HUES48 (cell line): ENCODE measurements at regions not wholly inside any gene's neighbourhood (a gene's known extent, or its start where the extent isn't known, plus 50 kb on each side); places are given as distances from the start of the nearest gene placed in this dataset.
"Not testable (repeated sequence)": the region's sequence is repeated elsewhere in the genome, so short reads cannot be mapped to it uniquely, and the experiment has no call there.

ENCODE experiments used
- H3K27ac ChIP-seq: one replicate; pipeline ENCODE4 v1.7.0; 2013; ENCODE audit warnings: low read depth, low read length, inconsistent platforms
- H3K27me3 ChIP-seq: 2 replicates; pipeline ENCODE4 v1.6.1; 2013; ENCODE audit warnings: mild to moderate bottlenecking, low read length; ENCODE audit not compliant: control insufficient read depth, insufficient read depth
- H3K36me3 ChIP-seq: 2 replicates; pipeline ENCODE4 v1.6.1; 2013; ENCODE audit warnings: low read length; ENCODE audit not compliant: control insufficient read depth, insufficient read depth
- H3K4me1 ChIP-seq: 2 replicates; pipeline ENCODE4 v1.6.1; 2013; ENCODE audit warnings: mild to moderate bottlenecking, low read length; ENCODE audit not compliant: control insufficient read depth, insufficient read depth
- H3K4me3 ChIP-seq: 2 replicates; pipeline ENCODE4 v1.5.1; 2013; ENCODE audit warnings: mild to moderate bottlenecking, low read depth, low read length
- H3K9ac ChIP-seq: 2 replicates; pipeline ENCODE4 v1.6.1; 2013; ENCODE audit warnings: mild to moderate bottlenecking, low read depth, low read length, moderate library complexity
- H3K9me3 ChIP-seq: 2 replicates; pipeline ENCODE4 v1.6.1; 2013; ENCODE audit warnings: low read length; ENCODE audit not compliant: control insufficient read depth, insufficient read depth

- Histone ChIP-seq H3K9ac (no peak overlapping the region), H3K9me3 (no peaks in the 10 kb centered on the region), H3K4me1 (no peaks in the 10 kb centered on the region), H3K4me3 (no peak overlapping the region), H3K27me3 (no peaks in the 10 kb centered on the region), H3K27ac (no peak overlapping the region), H3K36me3 (no peaks in the 10 kb centered on the region)
These were observed 212.0 kb downstream of the DEPDC1B start for GRCh38 chr5:60487885-60488442.

GRCh38 chr5:60487476-60487875, 212.5 kb downstream of the DEPDC1B start:
- Histone ChIP-seq H3K4me3 (no peak overlapping the region), H3K9ac (no peak overlapping the region), H3K27me3 (no peaks in the 10 kb centered on the region), H3K27ac (no peak overlapping the region), H3K4me1 (no peaks in the 10 kb centered on the region), H3K36me3 (no peaks in the 10 kb centered on the region), H3K9me3 (no peaks in the 10 kb centered on the region)

- Histone ChIP-seq H3K4me3 (no peak overlapping the region), H3K9ac (no peak overlapping the region), H3K4me1 (no peaks in the 10 kb centered on the region), H3K27me3 (no peaks in the 10 kb centered on the region), H3K27ac (no peak overlapping the region), H3K9me3 (no peaks in the 10 kb centered on the region), H3K36me3 (no peaks in the 10 kb centered on the region)
These were observed 214.6 kb downstream of the DEPDC1B start for GRCh38 chr5:60485361-60485760.

GRCh38 chr5:60483050-60483449, 216.9 kb downstream of the DEPDC1B start:
- Histone ChIP-seq H3K27me3 (no peaks in the 10 kb centered on the region), H3K36me3 (no peaks in the 10 kb centered on the region), H3K9me3 (no peaks in the 10 kb centered on the region), H3K27ac (no peak overlapping the region), H3K4me1 (peaks cover 16% of the 10 kb centered on the region), H3K4me3 (no peak overlapping the region), H3K9ac (no peak overlapping the region)

- Histone ChIP-seq H3K4me3 (no peak overlapping the region), H3K9ac (no peak overlapping the region), H3K9me3 (0 out of 2 replicates have a peak, but pooled peaks cover 5% of the 10 kb centered on the region), H3K4me1 (peaks cover 16% of the 10 kb centered on the region), H3K36me3 (no peaks in the 10 kb centered on the region), H3K27me3 (no peaks in the 10 kb centered on the region), H3K27ac (no peak overlapping the region)
These were observed 217.7 kb downstream of the DEPDC1B start for GRCh38 chr5:60482301-60482700.

- H3K36me3 ChIP-seq, result no peaks in the 10 kb centered on the region
- no peaks in the 10 kb centered on the region for H3K27me3 ChIP-seq
- no peak overlapping the region for H3K4me3 ChIP-seq
- 0 out of 2 replicates have a peak, but pooled peaks cover 6% of the 10 kb centered on the region for H3K9me3 ChIP-seq
- H3K27ac ChIP-seq, result no peak overlapping the region
- H3K4me1 ChIP-seq, result peaks cover 18% of the 10 kb centered on the region
- no peak overlapping the region for H3K9ac ChIP-seq
These were observed 220.4 kb downstream of the DEPDC1B start for GRCh38 chr5:60479542-60479941.

GRCh38 chr5:60477849-60478248, 222.1 kb downstream of the DEPDC1B start:
- Histone ChIP-seq H3K4me3 (no peak overlapping the region), H3K27me3 (no peaks in the 10 kb centered on the region), H3K27ac (no peak overlapping the region), H3K36me3 (no peaks in the 10 kb centered on the region), H3K9me3 (0 out of 2 replicates have a peak, but pooled peaks cover 6% of the 10 kb centered on the region), H3K9ac (no peak overlapping the region), H3K4me1 (peaks cover 20% of the 10 kb centered on the region)

GRCh38 chr5:60473654-60474053, 226.3 kb downstream of the DEPDC1B start:
- H3K27me3 ChIP-seq, result no peaks in the 10 kb centered on the region

GRCh38 chr5:60473027-60473426, 226.9 kb downstream of the DEPDC1B start:
- not testable (repeated sequence) for H3K27me3 ChIP-seq, H3K4me1 ChIP-seq, H3K27ac ChIP-seq, H3K36me3 ChIP-seq, H3K9ac ChIP-seq, H3K9me3 ChIP-seq, H3K4me3 ChIP-seq

More at GRCh38 chr5:60473654-60474053, 226.3 kb downstream of the DEPDC1B start:
- H3K9ac ChIP-seq, result no peak overlapping the region
- H3K9me3 ChIP-seq, result 0 out of 2 replicates have a peak, but pooled peaks cover 6% of the 10 kb centered on the region
- peaks cover 9% of the 10 kb centered on the region; the same call in 1 of the 2 replicates for H3K4me1 ChIP-seq
- no peaks in the 10 kb centered on the region for H3K36me3 ChIP-seq
- H3K4me3 ChIP-seq, result no peak overlapping the region
- H3K27ac ChIP-seq, result no peak overlapping the region

GRCh38 chr5:60470881-60471280, 229.1 kb downstream of the DEPDC1B start:
- Histone ChIP-seq H3K4me1 (0 out of 2 replicates have a peak, but pooled peaks cover 4% of the 10 kb centered on the region), H3K27ac (no peak overlapping the region), H3K9me3 (no peaks in the 10 kb centered on the region), H3K9ac (no peak overlapping the region), H3K36me3 (no peaks in the 10 kb centered on the region), H3K4me3 (no peak overlapping the region), H3K27me3 (no peaks in the 10 kb centered on the region)

- Histone ChIP-seq H3K9ac (no peak overlapping the region), H3K9me3 (no peaks in the 10 kb centered on the region), H3K36me3 (no peaks in the 10 kb centered on the region), H3K4me1 (0 out of 2 replicates have a peak, but pooled peaks cover under 1% of the 10 kb centered on the region), H3K27me3 (no peaks in the 10 kb centered on the region), H3K4me3 (no peak overlapping the region), H3K27ac (no peak overlapping the region)
These were observed 230.7 kb downstream of the DEPDC1B start for GRCh38 chr5:60469286-60469685.
